HG02763 (cell line): ENCODE measurements at regions not wholly inside any gene's neighbourhood (a gene's known extent, or its start where the extent isn't known, plus 50 kb on each side); places are given as distances from the start of the nearest gene placed in this dataset.
"Not testable (repeated sequence)": the region's sequence is repeated elsewhere in the genome, so short reads cannot be mapped to it uniquely, and the experiment has no call there.

Experiments
- ATAC-seq: cut with Tn5 transposase; IDR thresholded peaks from one replicate; pipeline ENCODE4 v1.9.1; 2021; ENCODE audit warnings: mild to moderate bottlenecking, moderate library complexity; ENCODE audit not compliant: unreplicated experiment

- no peak for ATAC-seq
Measured at GRCh38 chr9:104269996-104270963, 176.2 kb downstream of the SMC2 start.

GRCh38 chr9:104276709-104277245 is 182.7 kb downstream of the SMC2 start:
- no peak for ATAC-seq

- no peak for ATAC-seq
Measured at GRCh38 chr9:104278929-104279496, 184.9 kb downstream of the SMC2 start.

- ATAC-seq, result no peak
Measured at GRCh38 chr9:104279535-104280177, 185.5 kb downstream of the SMC2 start.

- ATAC-seq, result no peak
Measured at GRCh38 chr9:104280178-104280560, 186.1 kb downstream of the SMC2 start.

GRCh38 chr9:104280711-104281110 is 186.6 kb downstream of the SMC2 start:
- ATAC-seq, result no peak

- ATAC-seq, result no peak
Measured at GRCh38 chr9:104286187-104286586, 192.1 kb downstream of the SMC2 start.

- ATAC-seq, result no peak
Measured at GRCh38 chr9:104286799-104287198, 192.7 kb downstream of the SMC2 start.

GRCh38 chr9:104287253-104287878 is 193.3 kb downstream of the SMC2 start:
- no peak for ATAC-seq

- no peak for ATAC-seq
Measured at GRCh38 chr9:104293877-104294276, 199.8 kb downstream of the SMC2 start.

- no peak for ATAC-seq
Measured at GRCh38 chr9:104300124-104300523, 203.9 kb upstream of the OR13F1 start.

- ATAC-seq, result no peak
Measured at GRCh38 chr9:104301755-104302154, 202.3 kb upstream of the OR13F1 start.

- no peak for ATAC-seq
Measured at GRCh38 chr9:104302775-104303174, 201.3 kb upstream of the OR13F1 start.

GRCh38 chr9:104304925-104305324 is 199.1 kb upstream of the OR13F1 start:
- no peak for ATAC-seq

GRCh38 chr9:104313396-104314110 is 190.5 kb upstream of the OR13F1 start:
- ATAC-seq, result no peak

GRCh38 chr9:104316201-104317009 is 187.7 kb upstream of the OR13F1 start:
- ATAC-seq, result not testable (repeated sequence)

- ATAC-seq, result no peak
Measured at GRCh38 chr9:104319198-104319597, 184.9 kb upstream of the OR13F1 start.

GRCh38 chr9:104319685-104320084 is 184.4 kb upstream of the OR13F1 start:
- ATAC-seq, result no peak

GRCh38 chr9:104322596-104322995 is 181.5 kb upstream of the OR13F1 start:
- ATAC-seq, result no peak
